Kidney glomerular epithelial cell (primary cell): ENCODE measurements at regions not wholly inside any gene's neighbourhood (a gene's known extent, or its start where the extent isn't known, plus 50 kb on each side); places are given as distances from the start of the nearest gene placed in this dataset.

ENCODE experiments used
- DNase-seq: peaks from one replicate; lab custom pipeline; 2025; lab: John Stamatoyannopoulos, UW

- no peak for DNase-seq
These were observed 123.7 kb downstream of the AQP4 start for GRCh38 chr18:26741758-26742157.

- no peak for DNase-seq
These were observed 124.5 kb downstream of the AQP4 start for GRCh38 chr18:26741048-26741447.

GRCh38 chr18:26740396-26740795, 125.1 kb downstream of the AQP4 start:
- no peak for DNase-seq

GRCh38 chr18:26738706-26739105, 126.8 kb downstream of the AQP4 start:
- no peak for DNase-seq

GRCh38 chr18:26736301-26736700, 129.2 kb downstream of the AQP4 start:
- DNase-seq = no peak

GRCh38 chr18:26734760-26735159, 130.7 kb downstream of the AQP4 start:
- DNase-seq = no peak

- DNase-seq = no peak
These were observed 136.1 kb downstream of the AQP4 start for GRCh38 chr18:26729449-26729848.

GRCh38 chr18:26729008-26729407, 136.5 kb downstream of the AQP4 start:
- no peak for DNase-seq

GRCh38 chr18:26723981-26724380, 141.5 kb downstream of the AQP4 start:
- DNase-seq = no peak

- DNase-seq = no peak
These were observed 143.0 kb downstream of the AQP4 start for GRCh38 chr18:26722565-26722931.

- DNase-seq = no peak
These were observed 143.5 kb downstream of the AQP4 start for GRCh38 chr18:26721854-26722564.

GRCh38 chr18:26719896-26720295, 145.6 kb downstream of the AQP4 start:
- DNase-seq = no peak

- no peak for DNase-seq
These were observed 148.3 kb downstream of the AQP4 start for GRCh38 chr18:26717123-26717719.

- DNase-seq = no peak
These were observed 150.8 kb downstream of the AQP4 start for GRCh38 chr18:26714739-26715138.

GRCh38 chr18:26711756-26712155, 153.8 kb downstream of the AQP4 start:
- no peak for DNase-seq

GRCh38 chr18:26710470-26711096, 154.9 kb downstream of the AQP4 start:
- DNase-seq = no peak

- no peak for DNase-seq
These were observed 155.6 kb downstream of the AQP4 start for GRCh38 chr18:26709897-26710296.

GRCh38 chr18:26708806-26709716, 156.4 kb downstream of the AQP4 start:
- DNase-seq = no peak

- no peak for DNase-seq
These were observed 158.6 kb downstream of the AQP4 start for GRCh38 chr18:26706911-26707351.

- no peak for DNase-seq
These were observed 157.4 kb upstream of the KCTD1 start for GRCh38 chr18:26705757-26706156.

GRCh38 chr18:26703170-26703930, 155.0 kb upstream of the KCTD1 start:
- DNase-seq = no peak

- DNase-seq = no peak
These were observed 153.7 kb upstream of the KCTD1 start for GRCh38 chr18:26702086-26702485.
